NCI-H2029 treated with DMSO at 0.1 percent for 48 hours (cell line): ENCODE measurements at regions not wholly inside any gene's neighbourhood (a gene's known extent, or its start where the extent isn't known, plus 50 kb on each side); places are given as distances from the start of the nearest gene placed in this dataset.

Experiments used
- DNase-seq: peaks from one replicate; lab custom pipeline; 2025; lab: John Stamatoyannopoulos, UW

GRCh38 chr14:97592341-97592980, 795.3 kb downstream of the VRK1 start:
- no peak for DNase-seq

- no peak for DNase-seq
These were observed 797.1 kb downstream of the VRK1 start for GRCh38 chr14:97594306-97594705.

- DNase-seq = no peak
These were observed 805.4 kb downstream of the VRK1 start for GRCh38 chr14:97602438-97603117.

GRCh38 chr14:97603201-97603600, 806.0 kb downstream of the VRK1 start:
- DNase-seq = no peak

GRCh38 chr14:97604731-97605130, 807.5 kb downstream of the VRK1 start:
- DNase-seq = no peak

GRCh38 chr14:97618401-97618800, 821.2 kb downstream of the VRK1 start:
- DNase-seq = no peak

GRCh38 chr14:97618917-97619690, 821.9 kb downstream of the VRK1 start:
- no peak for DNase-seq

GRCh38 chr14:97620066-97620465, 822.9 kb downstream of the VRK1 start:
- DNase-seq = no peak

GRCh38 chr14:97624985-97625384, 827.8 kb downstream of the VRK1 start:
- DNase-seq = no peak

- no peak for DNase-seq
These were observed 828.3 kb downstream of the VRK1 start for GRCh38 chr14:97625477-97625876.

- no peak for DNase-seq
These were observed 828.9 kb downstream of the VRK1 start for GRCh38 chr14:97626088-97626487.

- no peak for DNase-seq
These were observed 833.1 kb downstream of the VRK1 start for GRCh38 chr14:97630249-97630648.

- DNase-seq = no peak
These were observed 836.1 kb downstream of the VRK1 start for GRCh38 chr14:97633131-97633738.

- DNase-seq = no peak
These were observed 837.6 kb downstream of the VRK1 start for GRCh38 chr14:97634751-97635150.

GRCh38 chr14:97638864-97639263, 841.7 kb downstream of the VRK1 start:
- DNase-seq = no peak

GRCh38 chr14:97640031-97640430, 842.8 kb downstream of the VRK1 start:
- no peak for DNase-seq

GRCh38 chr14:97641827-97642226, 844.6 kb downstream of the VRK1 start:
- DNase-seq = no peak

GRCh38 chr14:97642631-97643030, 845.4 kb downstream of the VRK1 start:
- no peak for DNase-seq

GRCh38 chr14:97644365-97644764, 847.2 kb downstream of the VRK1 start:
- no peak for DNase-seq

GRCh38 chr14:97649752-97650151, 852.6 kb downstream of the VRK1 start:
- DNase-seq = no peak

- no peak for DNase-seq
These were observed 858.2 kb downstream of the VRK1 start for GRCh38 chr14:97655169-97655948.

- DNase-seq = no peak
These were observed 860.4 kb downstream of the VRK1 start for GRCh38 chr14:97657609-97658008.
